DMS53 treated with DMSO at 0.1 percent for 48 hours (cell line): ENCODE measurements at regions not wholly inside any gene's neighbourhood (a gene's known extent, or its start where the extent isn't known, plus 50 kb on each side); places are given as distances from the start of the nearest gene placed in this dataset.

ENCODE experiments used
- DNase-seq: peaks from one replicate; lab custom pipeline; 2025; ENCODE audit not compliant: unreplicated experiment; lab: John Stamatoyannopoulos, UW

DNA sequence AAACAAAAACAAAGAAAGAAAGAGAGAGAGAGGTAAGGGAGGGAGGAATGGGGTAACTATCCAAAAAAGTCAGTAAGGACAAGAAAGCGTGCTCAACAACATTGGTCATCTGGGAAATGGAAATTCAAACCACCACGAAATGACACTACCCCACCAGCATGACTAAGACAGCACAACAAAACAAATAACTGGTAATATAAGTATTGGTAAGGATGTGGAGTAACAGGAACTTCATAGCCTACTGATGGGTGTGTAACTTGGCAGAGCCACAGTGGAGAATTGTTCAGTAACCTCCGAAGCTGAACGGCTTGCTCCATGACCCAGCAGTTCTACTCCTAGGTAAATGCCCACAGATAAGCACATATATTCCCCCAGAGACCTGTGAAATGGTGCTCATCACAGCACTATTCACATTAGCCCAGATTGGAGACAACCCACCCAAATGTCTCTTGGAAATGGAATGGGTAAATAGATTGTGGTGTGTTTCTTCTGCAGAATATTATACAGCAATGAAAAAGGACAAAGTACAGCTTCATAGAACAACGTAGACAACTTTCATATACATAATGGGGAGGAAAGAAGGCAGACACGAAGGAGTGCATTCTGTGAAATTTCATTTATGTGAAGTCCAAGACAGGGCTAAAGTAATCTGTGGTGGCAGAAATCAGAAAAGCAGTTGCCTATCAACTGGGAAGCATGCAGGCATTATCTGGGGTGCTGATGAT, 95.5 kb upstream of the ATP6AP2 start:
- no peak for DNase-seq

DNA sequence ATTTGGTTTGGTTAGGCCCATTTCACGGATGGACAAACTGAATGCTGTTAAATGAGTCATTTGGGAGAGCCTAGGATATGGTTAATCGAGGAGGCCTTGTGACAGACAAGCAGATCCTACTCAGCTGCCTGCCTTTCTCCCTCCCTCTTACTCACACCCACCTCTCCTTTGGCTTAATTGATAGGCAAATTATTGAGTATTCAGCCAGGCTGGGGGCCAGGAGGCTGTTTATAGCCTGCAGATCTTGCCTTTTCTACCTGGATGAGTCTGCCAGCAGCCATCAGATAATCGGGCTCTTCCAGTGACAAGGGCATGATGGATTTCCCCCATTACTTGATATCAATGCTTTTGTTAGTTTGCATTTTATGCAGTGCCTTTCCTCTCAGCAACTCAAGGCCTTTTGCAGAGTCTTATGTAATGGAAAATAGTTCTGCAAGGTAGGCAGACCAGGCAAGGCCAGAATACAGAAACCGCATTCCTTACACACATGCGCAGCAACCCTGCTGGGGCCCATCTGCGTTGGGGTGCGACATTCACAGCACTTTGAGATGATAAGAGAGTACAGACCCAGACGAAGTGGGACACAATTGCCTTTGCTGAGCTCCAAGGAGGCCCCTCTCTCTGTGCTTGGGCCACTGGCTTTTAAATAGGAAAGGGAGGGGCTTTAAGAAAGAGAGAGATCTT, 96.2 kb upstream of the ATP6AP2 start:
- DNase-seq = no peak

DNA sequence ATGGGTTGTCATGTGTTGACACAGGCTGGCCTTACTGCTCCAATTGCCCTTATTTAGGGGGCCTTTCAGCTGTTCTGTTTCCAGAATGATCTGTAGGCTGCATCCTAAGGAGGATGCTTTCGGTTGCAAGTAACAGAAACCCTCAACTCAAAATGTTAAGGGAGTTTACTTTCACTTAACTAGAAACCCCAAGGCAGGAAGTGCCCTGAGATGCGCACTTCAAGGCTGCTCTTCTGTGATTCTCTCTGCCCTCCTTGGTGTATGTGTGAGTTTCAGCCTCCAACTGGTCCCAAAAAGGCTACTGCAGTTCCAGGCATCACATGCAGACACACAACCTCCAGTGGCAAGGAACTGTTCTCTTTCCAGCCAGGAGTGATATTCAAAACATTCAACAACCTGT, 97.3 kb upstream of the ATP6AP2 start:
- no peak for DNase-seq

DNA sequence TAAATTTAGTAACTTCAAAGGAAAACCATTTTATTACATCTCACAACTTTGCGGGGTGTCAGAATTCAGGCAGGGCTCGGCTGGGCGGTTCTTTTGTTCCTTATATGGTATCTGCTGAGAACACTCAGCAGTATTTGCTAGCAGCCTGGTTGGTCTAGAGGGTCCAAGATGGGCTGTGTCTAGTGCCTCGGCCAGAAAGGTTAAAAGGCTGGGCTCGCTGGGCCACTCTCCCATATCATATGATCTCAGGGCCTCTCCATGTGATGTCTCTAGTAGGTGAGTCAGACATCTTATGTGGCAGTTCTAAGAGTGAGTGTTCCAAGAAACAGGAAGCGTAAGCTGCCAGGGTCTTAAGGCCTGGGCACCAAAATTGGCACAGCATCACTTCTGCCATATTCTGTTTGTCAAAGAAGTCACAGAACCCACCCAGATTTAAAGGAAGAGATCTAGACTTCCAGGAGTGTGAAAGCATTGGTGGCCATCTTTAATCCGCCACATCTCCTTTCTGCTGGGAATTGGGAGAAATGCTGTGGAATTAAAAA, 100.9 kb upstream of the ATP6AP2 start:
- DNase-seq = no peak

DNA sequence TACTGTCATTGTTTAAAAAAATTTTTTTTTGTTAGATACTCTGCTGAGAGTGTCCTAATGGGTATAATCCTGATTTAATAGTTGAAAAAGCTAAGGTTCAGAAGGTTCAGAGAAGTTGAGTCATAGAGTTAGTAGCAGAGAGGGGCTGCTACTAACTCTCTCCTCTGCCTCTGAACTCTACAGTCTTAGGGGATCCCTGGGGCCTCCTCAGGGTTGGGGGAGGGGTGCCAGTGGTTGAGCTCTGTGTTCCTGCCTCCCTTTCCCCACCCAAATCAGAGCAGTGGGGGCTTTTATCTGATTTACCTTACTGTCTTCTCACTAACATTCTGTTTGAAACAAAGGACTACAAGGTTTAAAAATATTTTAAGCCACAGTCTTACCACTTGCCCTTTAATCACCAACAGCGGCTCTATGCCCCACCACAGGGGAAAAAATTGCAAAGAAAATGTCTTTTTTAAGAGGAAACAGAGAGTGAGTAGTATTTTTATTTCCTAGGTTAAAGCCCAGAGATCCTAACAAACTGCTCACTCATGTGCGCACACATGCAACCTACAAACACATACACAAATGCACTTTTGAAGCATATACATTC, 102.2 kb upstream of the ATP6AP2 start:
- no peak for DNase-seq

DNA sequence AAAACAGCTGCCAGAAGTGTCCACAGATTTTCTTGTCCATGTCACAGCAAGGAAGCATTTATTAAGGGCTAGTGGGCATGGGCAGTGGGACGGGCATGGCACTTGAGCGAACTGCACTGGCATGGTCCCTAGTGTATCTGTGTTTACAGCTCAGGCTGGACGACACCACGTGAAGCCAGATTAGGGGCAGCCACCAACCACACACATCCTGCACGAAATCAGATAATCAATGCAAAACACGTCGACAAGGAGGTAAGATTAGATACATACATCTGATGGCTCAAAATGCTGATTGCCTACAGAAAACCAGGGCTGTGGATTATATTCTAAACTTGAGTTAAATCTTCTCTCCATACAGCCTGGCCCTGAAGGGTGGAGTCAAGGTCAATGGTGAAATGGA, 103.8 kb upstream of the ATP6AP2 start:
- no peak for DNase-seq

DNA sequence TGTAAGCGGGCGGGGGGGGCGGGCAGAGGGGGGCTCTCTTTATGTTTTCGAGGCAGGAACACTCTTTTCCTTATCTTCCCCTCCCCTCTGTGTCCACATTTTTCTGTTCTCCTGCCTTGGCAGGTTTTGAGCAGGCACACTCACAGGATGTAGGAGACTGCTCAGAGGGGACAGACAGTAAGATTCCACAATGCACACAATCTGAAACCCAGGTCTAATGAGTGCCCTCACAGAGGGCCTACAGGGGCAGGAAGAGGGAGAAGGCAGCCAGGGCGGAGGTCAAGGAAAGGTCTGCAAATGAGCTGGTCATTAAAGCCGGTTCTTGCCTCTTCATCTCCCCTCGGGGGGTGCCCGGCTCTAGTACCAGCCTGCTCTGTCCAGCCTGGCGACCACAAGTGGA, 106.1 kb upstream of the ATP6AP2 start:
- no peak for DNase-seq

DNA sequence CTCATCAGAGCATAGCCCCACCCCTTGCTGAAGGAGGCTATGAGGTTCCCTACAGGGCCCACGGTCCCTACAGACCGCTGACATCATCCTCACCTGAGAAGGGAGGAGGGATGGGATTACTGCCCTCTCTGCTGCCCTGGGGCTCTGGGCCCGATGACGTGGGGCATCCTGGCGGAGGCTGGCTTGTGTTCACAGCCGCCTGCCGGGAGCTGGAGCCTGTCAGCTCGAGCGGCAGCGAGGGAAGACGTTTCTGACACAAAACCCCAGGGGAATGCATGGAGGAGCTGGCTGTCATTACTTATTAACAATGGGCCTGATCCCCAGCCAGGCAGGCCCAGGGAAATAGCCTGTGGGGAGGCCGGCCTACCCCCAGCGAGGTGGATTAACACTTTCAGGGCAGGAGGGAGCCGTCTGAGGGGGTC, 106.6 kb upstream of the ATP6AP2 start:
- peak; percentile 85 for DNase-seq

DNA sequence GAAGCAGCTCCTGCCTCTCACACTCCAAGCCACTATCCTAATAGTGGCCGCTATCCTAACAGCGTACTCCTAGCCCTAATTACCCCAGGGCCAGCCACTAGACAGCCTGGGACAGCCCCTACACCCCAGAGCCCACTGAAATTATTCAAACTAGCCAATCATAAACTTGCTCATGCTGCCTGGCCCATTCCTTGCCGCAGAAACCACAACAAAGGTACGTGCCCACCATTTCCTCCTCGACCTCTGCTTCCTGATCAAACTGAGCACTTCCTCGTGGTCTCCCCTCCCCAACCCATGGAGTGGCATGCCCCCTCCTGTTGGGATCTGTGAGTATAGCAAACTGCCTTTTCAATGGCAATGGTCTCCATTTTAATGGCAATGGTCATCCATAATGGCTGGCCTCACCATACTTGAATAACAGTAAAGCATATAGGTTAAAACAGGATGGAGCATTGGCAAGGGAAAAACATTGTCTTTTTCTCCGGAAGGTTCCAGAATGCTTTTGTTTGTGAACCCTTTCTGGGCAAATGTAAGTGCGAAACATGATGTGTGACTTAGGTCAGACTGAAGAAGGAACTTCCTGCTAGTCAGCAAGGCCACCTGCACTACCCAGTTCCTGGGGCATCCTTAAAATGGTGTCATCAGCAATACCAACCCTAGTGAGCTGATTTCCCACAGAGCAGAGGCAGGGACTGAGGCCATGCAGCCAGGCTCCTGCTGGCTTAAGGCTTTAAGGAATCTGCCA, 107.1 kb upstream of the ATP6AP2 start:
- DNase-seq = no peak

DNA sequence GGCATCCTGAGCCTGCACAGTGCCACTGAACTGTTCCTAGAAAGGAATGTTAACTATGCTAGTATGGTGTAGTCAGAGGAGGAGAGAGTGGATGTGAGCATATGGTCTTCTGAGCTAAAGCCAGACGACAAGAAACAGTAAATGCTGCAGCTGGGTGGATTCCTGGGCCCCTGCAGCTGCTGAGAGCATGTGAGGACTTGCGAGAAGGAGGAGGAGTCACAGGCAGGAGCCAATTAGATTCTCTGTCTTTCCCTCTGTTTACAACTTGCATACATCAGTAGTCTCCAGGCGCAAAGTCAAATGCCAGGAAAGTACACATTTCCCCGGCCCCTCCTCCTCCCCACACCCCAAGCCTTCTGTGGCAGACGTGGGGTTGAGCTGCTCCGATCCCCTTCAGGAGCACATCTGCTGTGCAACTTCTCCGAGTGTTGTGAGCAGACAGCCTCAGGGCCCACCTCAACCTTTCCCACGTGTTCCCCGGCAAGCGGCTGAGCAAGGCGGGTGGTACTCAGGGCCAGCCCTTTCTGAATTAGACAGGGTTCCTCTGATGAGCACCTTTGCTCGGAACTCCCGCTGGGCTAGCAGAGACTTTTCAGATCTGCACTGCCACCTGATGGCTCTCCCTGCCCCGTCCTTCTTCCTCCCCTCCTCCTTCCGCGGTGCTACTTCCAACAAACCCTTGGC, 108.7 kb upstream of the ATP6AP2 start:
- peak; percentile 52 for DNase-seq

DNA sequence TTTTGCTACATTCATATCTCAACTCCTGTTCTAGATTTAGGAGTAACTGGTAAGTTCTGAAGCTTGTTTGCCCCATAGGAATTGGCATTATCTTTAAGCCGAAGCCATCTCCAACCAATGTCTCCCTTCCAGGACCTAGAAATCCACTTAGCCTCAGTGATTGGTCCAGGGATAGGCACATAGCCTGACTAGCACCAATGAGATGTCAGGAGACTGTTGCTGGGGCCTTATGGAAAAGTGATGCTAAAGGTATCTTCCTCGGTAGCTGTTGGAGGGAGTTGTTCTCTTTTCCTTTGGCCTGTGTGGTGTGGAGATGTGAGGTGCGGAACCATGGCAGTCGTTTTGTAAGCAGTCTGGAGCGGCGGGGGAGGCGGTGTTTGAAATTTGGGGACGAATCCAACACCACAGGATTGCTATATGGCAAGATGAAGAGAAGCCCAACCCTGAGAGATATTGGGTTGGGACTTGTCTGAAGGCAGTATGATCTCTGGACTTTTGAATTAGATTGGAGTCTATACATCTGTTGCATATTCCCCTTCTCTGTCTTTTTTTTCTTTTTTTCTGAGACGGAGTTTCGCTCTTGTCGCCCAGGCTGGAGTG, 109.8 kb upstream of the ATP6AP2 start:
- DNase-seq = no peak

DNA sequence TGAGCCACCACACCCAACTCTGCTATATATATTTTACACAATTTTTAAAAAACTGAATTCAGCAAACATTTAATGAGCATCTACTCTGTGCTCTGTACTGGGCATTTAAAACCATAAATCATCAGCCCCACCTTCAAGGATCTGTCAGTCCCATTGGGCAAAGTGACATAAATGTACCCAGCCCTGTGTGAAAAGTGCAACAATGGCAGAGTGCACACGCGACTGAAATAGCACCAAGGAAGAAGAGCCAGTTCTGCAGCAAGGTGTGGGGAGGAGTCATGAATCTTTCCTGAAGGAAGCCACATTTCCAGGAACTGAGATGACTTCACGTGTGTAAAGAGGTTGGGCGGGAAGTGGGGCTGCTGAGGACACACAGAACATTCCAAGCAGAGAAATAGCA, 111.5 kb upstream of the ATP6AP2 start:
- DNase-seq = no peak

DNA sequence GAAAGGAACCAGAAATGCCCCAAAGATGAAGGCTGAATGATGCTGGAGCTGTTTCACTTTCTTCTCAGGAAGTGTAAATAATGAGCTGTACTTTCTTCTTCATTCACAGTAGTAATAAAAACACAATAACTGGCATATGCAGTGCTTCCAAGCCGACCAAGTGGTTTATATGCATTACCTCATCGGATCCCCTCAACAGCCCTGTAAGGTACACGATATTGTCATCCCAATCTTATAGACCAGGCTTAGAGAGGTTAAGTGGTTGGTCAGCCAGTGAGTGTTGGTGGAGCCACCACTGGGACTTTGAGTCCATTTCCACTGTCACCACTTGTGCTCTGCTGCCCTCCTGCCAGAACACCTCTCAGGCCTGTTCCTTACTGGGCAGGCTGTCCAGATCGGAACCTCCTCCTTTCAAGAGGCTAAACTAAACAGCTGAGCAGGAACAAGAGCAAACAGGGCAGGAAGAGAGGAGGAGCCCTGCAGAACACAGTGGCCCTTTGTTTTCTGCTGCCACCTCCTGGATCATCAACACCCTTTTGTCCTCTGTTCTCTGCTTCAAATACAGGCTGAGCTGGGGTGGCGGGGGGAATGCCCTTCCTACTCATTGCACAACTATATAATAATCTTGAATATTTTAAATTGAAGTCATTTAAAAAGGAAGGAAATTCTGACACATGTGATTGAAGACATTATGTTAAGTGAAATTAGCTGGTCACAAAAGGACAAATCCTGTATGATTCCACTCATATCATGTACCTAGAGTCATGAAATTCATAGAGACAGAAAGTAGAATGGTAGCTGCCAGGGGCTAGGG, 112.5 kb upstream of the ATP6AP2 start:
- DNase-seq = peak; percentile 82

DNA sequence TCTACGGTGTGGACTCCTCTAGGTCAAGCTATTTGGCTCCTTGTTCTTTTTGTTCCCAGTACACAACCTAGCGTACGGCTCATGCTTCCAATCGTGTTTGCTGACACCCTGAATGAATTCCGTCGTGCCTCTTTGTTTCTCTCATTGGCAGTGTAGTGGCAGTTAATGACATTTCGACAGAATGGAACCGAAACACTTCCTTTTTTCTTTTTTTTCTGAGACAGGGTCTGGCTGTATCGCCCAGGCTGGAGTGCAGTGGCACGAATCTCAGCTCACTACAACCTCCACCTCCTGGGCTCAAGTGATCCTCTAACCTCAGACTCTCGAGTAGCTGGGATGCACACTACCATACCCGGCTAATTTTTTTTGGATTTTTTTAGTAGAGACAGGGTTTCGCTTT, 113.3 kb upstream of the ATP6AP2 start:
- DNase-seq = no peak

DNA sequence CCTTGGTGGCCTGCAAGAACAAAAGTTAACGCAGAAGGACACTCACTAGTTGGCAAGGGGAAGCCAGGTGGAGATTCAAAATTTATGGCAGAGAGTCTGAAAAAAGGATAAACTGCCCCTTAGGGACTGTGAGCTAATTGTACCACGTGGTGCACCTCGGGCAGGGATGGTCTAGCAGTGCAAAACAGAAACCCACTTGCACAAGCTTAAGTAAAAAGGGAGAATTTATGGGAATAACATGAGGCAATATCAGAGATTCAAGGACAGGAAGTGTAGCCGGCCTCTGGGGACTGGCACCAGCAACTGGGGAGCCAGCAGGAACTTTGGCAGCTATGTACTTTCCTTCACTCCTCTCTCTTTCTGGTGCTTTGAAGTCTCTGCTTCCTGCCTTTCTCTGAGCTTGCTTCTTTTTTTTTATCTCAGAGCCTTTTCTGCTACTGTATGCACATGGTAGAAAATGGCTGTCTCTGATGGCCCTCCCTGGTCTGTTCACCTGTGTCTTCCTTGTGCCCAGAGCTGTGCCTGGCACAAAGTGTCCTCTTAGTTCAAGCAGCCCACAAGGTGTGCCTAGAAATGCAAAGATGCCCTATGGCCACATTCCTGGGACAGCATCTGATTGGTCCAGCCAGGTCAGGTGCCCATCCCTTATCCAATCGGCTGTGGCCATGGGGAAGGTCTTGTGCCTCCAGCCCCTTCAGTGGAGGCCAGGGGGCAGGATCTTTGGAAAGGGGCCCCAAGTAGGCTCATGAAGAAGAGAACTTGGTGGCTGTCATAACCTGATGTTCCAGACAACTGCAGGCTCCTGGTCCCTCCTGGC, 114.8 kb upstream of the ATP6AP2 start:
- no peak for DNase-seq

DNA sequence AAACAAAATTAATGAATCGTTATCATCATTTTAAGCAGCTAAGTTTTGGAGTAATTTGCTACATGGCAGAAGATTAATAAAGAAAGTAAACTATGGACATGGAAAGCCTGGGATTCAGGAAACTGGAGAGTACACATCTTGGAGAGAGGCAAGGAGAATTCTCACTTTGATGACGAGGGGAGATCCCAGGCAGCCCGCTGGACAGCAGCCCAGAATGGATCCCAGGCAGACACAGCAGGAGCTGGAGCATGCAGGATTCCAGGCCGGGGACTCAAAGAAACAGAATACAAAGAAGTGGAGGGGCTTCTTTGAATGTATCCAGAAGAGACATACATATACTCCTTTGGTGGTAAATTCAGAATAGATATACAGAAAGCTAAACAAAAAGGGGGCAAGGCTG, 118.0 kb upstream of the ATP6AP2 start:
- DNase-seq = no peak

DNA sequence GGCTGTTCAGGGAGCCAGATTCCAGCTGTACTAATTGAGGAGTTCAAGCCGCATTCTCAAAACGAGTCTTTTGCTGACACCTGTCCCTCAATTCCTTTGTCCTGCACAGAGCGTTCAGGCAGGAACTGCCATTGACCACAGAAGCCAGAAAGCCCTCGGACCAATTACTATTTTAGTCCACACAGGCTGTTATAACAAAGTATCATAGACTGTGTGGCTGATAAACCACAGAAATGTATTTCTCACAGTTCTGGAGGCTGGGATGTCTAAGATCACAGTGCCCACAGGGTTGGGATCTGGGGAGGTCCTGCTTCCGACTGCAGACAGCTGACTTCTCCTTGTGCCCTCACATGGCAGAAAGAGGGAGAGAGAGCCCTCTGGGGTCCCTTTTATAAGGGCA, 119.8 kb upstream of the ATP6AP2 start:
- DNase-seq = no peak

DNA sequence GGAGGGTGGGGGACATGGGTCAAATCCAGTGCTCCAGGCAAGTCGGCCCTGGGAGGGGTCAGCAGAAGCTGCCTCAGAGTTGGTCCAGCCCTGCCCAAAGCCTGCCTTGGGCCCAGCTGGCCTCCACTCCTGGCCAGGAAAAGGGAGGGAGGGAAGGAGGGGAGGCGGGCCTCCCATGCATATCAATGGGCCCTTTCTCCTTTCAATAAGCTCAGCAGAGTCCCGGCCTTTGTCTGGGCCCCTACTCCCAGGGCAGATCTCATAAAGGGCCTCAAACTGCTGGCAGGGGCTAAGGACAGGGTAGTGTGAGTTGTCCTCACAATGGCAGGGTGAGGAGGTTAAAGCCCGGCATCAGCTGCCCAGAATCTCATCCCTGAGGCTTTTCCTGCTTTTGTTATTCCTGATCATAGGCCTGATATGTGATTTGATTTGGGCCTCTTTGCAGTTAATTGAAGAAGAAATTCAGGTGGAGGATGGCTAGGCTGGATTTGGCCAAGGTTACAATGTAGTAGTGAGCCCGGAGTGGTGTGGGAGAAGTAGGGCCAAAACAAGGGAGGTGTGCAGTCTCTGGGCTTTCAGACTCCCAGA, 121.1 kb upstream of the ATP6AP2 start:
- DNase-seq = no peak
